Common myeloid progenitor, CD34-positive (primary cell): ENCODE measurements at regions not wholly inside any gene's neighbourhood (a gene's known extent, or its start where the extent isn't known, plus 50 kb on each side); places are given as distances from the start of the nearest gene placed in this dataset.

ENCODE experiments used
- CTCF ChIA-PET: fragments of 350-600 bp; sonication (Branson Sonifier 250); formaldehyde crosslinking; loops from one replicate; lab custom pipeline; 2021; ENCODE audit warnings: antibody characterized with exemption; lab: Charles Lee
- POLR2A ChIA-PET: fragments of 350-600 bp; sonication (Branson Sonifier 250); formaldehyde crosslinking; loops from one replicate; lab custom pipeline; 2021; ENCODE audit warnings: antibody characterized with exemption; lab: Charles Lee
- DNase-seq, 3 donors: peaks; one replicate each; pipeline versions ENCODE4 v3.0.0 to v3.0.0-alpha.2; 2013
- H3K27ac ChIP-seq, 2 experiments: 1 replicate in 1 of 2; 2 replicates in 1 of 2; pipeline ENCODE4 v1.7.0; 2013; ENCODE audit warnings: inconsistent platforms in 2 of 2, low read length in 2 of 2, mild to moderate bottlenecking in 2 of 2, low read depth in 1 of 2, moderate library complexity in 1 of 2; ENCODE audit not compliant: severe bottlenecking in 2 of 2, insufficient read depth in 1 of 2, poor library complexity in 1 of 2
- H3K27me3 ChIP-seq, 5 experiments: replicated peaks in 2 of 5; 1 replicate in 3 of 5; 2 replicates in 2 of 5; pipeline versions ENCODE4 v1.6.1 to v1.7.0; 2013; ENCODE audit warnings: low read length in 4 of 5, mild to moderate bottlenecking in 2 of 5, moderate library complexity in 2 of 5, inconsistent platforms in 1 of 5; ENCODE audit not compliant: insufficient read depth in 5 of 5, control insufficient read depth in 4 of 5
- H3K36me3 ChIP-seq, 4 experiments: 1 replicate in 2 of 4; 2 replicates in 2 of 4; pipeline versions ENCODE4 v1.6.1 to v1.7.0; 2013; ENCODE audit warnings: low read length in 3 of 4, control low read depth in 1 of 4, mild to moderate bottlenecking in 1 of 4; ENCODE audit not compliant: control insufficient read depth in 4 of 4, insufficient read depth in 4 of 4
- H3K4me1 ChIP-seq, 4 experiments: 1 replicate in 3 of 4; 2 replicates in 1 of 4; pipeline versions ENCODE4 v1.6.1 to v1.7.1; 2013; ENCODE audit warnings: low read length in 3 of 4, mild to moderate bottlenecking in 3 of 4, control low read depth in 1 of 4, inconsistent platforms in 1 of 4, moderate library complexity in 1 of 4; ENCODE audit not compliant: control insufficient read depth in 4 of 4, insufficient read depth in 4 of 4; ENCODE audit errors: control extremely low read depth in 1 of 4
- H3K4me3 ChIP-seq, 7 experiments: 1 replicate in 4 of 7; 2 replicates in 3 of 7; pipeline versions ENCODE4 v1.5.1 to v1.7.0; 2013; ENCODE audit warnings: mild to moderate bottlenecking in 7 of 7, low read length in 6 of 7, moderate library complexity in 6 of 7, inconsistent platforms in 2 of 7, low read depth in 2 of 7, control low read depth in 1 of 7; ENCODE audit not compliant: insufficient read depth in 4 of 7, control insufficient read depth in 1 of 7; ENCODE audit errors: extremely low read depth in 1 of 7
- H3K9me3 ChIP-seq, 5 experiments: 1 replicate in 4 of 5; 2 replicates in 1 of 5; pipeline versions ENCODE4 v1.6.1 to v1.7.1; 2013; ENCODE audit warnings: low read length in 4 of 5, mild to moderate bottlenecking in 2 of 5, inconsistent platforms in 1 of 5, low read depth in 1 of 5, moderate library complexity in 1 of 5; ENCODE audit not compliant: control insufficient read depth in 4 of 5, insufficient read depth in 2 of 5; ENCODE audit errors: control extremely low read depth in 1 of 5
- WGBS: methylation state at CpG from one replicate; pipeline ENCODE4 v1.1.5; 2013; ENCODE audit not compliant: insufficient coverage; 5-methylcytosine and 5-hydroxymethylcytosine counted together

DNA sequence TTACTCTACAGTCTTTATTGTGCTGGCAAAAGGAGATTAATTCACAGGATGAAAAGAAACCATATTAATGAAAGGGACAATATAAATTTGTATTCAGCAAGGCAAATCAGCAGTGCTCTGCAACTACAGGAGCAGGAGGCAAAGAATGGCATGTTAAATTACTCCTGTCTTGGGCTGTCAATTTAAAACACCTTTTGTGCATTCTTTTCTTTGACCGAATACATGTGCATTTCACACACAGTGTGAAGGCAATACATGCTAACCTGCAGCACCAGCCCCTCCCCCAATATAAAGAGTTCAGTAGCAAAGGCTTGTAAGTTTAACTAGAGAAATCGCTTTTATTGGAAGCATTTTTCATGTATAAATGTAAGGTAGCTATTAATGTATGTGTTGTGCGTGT, 275.2 kb upstream of the TOPAZ1 start:
- H3K27me3 ChIP-seq, result peaks cover 0 to 4% (median 0%) of the 10 kb centered on the region in 5 experiments
- peaks cover 0 to 4% (median 0%) of the 10 kb centered on the region in 4 experiments for H3K4me1 ChIP-seq
- no peak overlapping the region for H3K27ac ChIP-seq
- H3K36me3 ChIP-seq, result no peaks in the 10 kb centered on the region
- no peak for DNase-seq
- no peak overlapping the region for H3K4me3 ChIP-seq
- ChIA-PET CTCF (no interaction called here), POLR2A (no interaction called here)
- H3K9me3 ChIP-seq, result no peaks in the 10 kb centered on the region
- WGBS, result 94% methylated on average over 3 of the region's 3 CpGs

DNA sequence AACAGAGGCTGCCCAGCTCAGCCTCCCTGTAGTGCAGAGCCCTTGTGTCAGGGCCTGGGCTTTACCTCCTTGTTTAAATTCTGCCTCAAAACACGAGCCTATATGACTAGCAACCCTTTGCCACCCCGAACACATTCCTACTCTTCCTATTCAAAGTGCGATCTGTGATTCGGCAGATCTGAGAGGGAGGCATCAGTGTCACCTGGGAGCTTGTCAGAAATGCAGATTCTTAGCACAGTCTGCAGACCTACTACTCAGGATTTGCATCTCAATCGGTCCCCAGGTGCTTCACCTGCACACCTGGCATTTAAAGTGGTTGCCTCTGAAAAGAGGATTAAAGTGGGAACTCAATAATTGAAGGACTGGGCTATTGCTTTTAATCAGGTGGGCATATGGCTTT, 273.2 kb upstream of the TOPAZ1 start:
- no peaks in the 10 kb centered on the region for H3K9me3 ChIP-seq
- peaks cover 0 to 4% (median 0%) of the 10 kb centered on the region in 4 experiments for H3K4me1 ChIP-seq
- ChIA-PET CTCF (no interaction called here), POLR2A (no interaction called here)
- no peaks in the 10 kb centered on the region for H3K36me3 ChIP-seq
- H3K27me3 ChIP-seq, result peaks cover 0 to 4% (median 0%) of the 10 kb centered on the region in 5 experiments
- no peak overlapping the region for H3K4me3 ChIP-seq
- H3K27ac ChIP-seq, result no peak overlapping the region
- 65% methylated on average over 4 of the region's 5 CpGs for WGBS
- DNase-seq, result no peak

DNA sequence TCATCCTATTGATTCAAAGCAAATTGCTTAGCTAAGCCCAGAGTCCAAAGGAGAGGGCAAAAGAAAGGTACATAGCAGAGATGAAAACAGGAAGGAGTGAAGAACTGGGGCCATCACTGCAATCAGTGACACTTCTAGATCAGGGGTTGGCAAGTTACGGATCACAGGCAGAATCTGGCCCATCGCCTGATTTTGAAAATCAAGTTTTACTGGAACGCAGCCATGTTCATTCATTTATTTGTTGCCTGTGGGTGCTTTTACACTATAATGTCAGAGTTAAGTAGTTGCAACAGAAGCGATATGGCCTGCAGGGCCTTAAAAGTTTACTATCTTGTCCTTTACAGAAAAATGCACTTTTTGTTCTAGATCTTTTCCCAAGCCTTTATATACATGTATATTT, 271.7 kb upstream of the TOPAZ1 start:
- Histone ChIP-seq H3K36me3 (no peaks in the 10 kb centered on the region), H3K27ac (no peak overlapping the region), H3K9me3 (no peaks in the 10 kb centered on the region), H3K4me1 (peaks cover 0 to 4% (median 0%) of the 10 kb centered on the region in 4 experiments), H3K4me3 (no peak overlapping the region), H3K27me3 (peaks cover 0 to 4% (median 0%) of the 10 kb centered on the region in 5 experiments)
- DNase-seq, result no peak
- ChIA-PET POLR2A (no interaction called here), CTCF (no interaction called here)
- WGBS, result 100% methylated on average over 2 of the region's 4 CpGs

DNA sequence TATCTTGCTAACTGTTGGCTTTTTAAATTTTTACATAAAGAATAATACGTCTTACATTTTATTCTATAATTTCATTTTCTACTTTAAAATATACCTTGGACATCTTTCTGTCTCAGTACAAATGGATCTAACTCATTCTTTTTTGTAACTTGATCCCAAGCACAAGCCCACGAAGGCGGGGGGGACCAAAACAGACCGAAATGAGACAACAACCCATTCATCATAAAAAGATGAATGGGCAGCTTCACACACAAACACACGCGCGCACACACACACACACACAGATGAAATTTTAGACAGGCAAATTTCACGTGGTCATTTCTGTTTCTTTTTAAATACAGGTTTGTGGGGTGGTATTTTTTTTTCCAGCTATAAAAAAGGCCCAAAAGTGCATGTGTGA, 271.3 kb upstream of the TOPAZ1 start:
- Histone ChIP-seq H3K4me3 (no peak overlapping the region), H3K27ac (no peak overlapping the region), H3K27me3 (peaks cover 0 to 4% (median 0%) of the 10 kb centered on the region in 5 experiments), H3K9me3 (no peaks in the 10 kb centered on the region), H3K4me1 (peaks cover 0 to 4% (median 0%) of the 10 kb centered on the region in 4 experiments), H3K36me3 (no peaks in the 10 kb centered on the region)
- ChIA-PET CTCF (no interaction called here), POLR2A (no interaction called here)
- WGBS, result no CpG with 5 or more reads among the region's 8 CpGs
- no peak for DNase-seq

DNA sequence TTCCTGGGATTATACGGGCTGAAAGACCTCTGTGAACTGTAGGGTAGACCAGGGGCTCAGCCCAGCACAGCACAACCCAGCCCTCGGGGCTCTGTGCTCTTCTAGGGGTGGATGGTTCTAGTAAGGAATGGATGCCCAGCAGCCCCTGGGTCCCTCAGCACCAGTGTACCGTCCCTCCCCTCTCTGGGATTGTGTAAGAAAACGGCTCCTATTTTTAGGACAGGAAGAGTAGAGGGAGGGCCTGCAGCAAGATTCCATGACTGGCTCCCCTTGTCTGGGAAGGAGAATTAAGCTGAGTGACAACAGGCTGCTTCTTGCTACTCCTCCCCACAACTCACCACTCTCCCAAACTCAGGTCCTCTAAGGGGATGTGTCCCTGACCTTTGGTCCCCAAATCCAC, 270.8 kb upstream of the TOPAZ1 start:
- ChIA-PET CTCF (no interaction called here), POLR2A (no interaction called here)
- peaks cover 0 to 6% (median 0%) of the 10 kb centered on the region in 5 experiments for H3K27me3 ChIP-seq
- no peak for DNase-seq
- no peak overlapping the region for H3K4me3 ChIP-seq
- H3K4me1 ChIP-seq, result peaks cover 0 to 4% (median 0%) of the 10 kb centered on the region in 4 experiments
- H3K9me3 ChIP-seq, result peaks cover 0 to 6% (median 5%) of the 10 kb centered on the region in 5 experiments
- no peak overlapping the region for H3K27ac ChIP-seq
- no peaks in the 10 kb centered on the region for H3K36me3 ChIP-seq
- 100% methylated on average over 2 of the region's 4 CpGs for WGBS

DNA sequence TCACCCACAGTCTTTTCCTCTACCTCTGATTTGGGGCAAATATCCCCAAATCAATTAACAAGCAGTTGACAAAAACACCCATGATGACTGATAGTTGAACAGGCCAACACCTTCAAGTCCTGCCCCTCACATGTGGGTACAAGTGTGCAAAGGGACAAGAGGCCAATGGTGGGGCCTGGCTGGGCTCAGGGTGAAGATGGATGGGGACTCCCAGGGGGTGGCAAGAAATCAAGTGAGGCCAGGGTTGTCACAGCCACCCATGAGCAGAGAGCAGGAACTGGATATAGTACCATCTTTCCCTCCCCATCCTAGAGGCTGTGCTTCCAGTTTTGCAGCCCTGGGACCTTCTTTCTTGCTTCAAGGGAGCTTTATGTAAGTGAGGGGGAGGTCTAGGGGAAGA, 270.2 kb upstream of the TOPAZ1 start:
- no peaks in the 10 kb centered on the region for H3K36me3 ChIP-seq
- peaks cover 0 to 6% (median 0%) of the 10 kb centered on the region in 5 experiments for H3K27me3 ChIP-seq
- H3K9me3 ChIP-seq, result peaks cover 0 to 9% (median 7%) of the 10 kb centered on the region in 5 experiments
- POLR2A ChIA-PET, result no interaction called here
- no peak overlapping the region for H3K4me3 ChIP-seq
- no peaks in the 10 kb centered on the region for H3K4me1 ChIP-seq
- no peak overlapping the region for H3K27ac ChIP-seq
- DNase-seq, result no peak
- CTCF ChIA-PET, result no interaction called here

DNA sequence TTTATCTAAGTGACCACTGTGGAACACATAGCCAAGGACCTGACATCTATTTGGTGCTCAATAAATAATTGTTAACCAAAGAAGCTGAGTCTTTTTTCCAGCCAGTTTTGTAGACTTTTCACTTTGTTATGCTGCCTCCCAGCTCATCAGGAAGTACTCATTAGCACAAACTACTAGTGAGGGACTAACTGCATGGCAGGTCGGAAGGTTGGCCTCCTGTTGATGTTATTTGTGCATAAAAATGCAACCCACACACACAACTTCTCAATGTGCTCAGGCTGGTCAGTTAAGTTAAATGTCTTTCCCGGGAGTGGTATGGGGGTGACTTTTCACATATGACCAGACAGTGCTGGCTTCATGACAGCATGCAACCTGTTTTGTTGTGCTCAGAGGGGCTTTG, 263.0 kb upstream of the TOPAZ1 start:
- Histone ChIP-seq H3K36me3 (no peaks in the 10 kb centered on the region), H3K9me3 (peaks cover 0 to 9% (median 7%) of the 10 kb centered on the region in 5 experiments), H3K27me3 (peaks cover 0 to 4% (median 0%) of the 10 kb centered on the region in 5 experiments), H3K4me3 (no peak overlapping the region), H3K4me1 (no peaks in the 10 kb centered on the region), H3K27ac (no peak overlapping the region)
- 100% methylated on average over 1 of the region's 2 CpGs for WGBS
- DNase-seq, result no peak
- ChIA-PET CTCF (no interaction called here), POLR2A (no interaction called here)
